HG02763 (cell line): ENCODE measurements at regions not wholly inside any gene's neighbourhood (a gene's known extent, or its start where the extent isn't known, plus 50 kb on each side); places are given as distances from the start of the nearest gene placed in this dataset.

ENCODE experiments used
- ATAC-seq: cut with Tn5 transposase; IDR thresholded peaks from one replicate; pipeline ENCODE4 v1.9.1; 2021; ENCODE audit warnings: mild to moderate bottlenecking, moderate library complexity; ENCODE audit not compliant: unreplicated experiment

DNA sequence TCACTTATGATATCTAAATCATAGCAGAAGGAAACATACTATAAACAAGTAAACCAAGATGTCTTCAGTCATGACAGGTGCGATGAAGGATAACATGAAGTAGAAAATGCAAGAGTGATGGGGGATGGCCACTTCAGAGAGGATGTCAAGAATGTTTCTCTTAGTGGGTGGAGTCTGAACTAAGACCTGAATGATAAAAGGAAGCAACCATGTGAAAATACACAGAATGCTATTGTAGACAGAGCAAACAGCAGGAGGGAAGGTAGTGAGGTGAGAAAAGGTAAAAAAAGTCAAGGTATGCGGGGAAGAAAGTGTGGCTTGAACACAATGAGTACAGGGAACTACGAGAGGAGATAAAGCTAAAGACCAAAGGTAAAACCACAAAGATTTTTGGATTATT, 341.6 kb downstream of the FBXO15 start:
- no peak for ATAC-seq

DNA sequence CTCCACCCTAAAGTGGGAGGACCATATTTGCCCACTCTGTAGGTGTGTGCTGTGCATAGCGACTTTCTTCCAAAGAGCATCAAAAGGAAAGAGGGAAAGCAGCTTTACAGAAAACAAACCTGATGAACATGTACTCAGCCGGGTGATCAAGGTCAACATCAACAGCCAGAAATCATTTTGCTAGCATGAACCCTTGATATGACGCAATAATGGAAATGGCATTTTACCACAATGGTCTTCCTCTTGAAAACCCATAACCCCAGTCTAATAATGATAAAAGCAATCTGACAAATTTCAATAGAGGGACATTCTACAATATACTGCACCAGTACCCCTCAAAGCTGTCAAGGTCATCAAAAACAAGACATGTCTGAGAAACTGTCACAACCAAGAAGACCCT, 350.2 kb downstream of the FBXO15 start:
- ATAC-seq: no peak

DNA sequence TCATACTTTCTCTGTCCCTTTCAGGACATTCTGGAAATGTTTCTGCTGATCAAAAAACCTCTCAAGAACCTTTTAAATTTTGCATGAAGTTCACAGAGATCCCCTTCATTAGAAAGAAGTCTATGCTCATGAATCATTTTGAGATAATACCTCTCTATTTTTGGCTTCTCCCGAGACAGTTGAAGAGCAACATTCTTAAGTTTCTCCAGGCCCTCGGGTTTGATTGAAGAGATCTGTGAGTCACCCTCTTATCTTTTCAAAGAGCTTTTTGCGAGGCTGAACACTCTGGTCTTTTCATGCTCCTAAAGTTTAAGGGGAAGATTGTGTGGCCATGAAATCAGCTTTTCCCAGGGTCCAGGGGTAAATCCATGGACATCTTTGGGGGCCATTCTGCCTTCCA, 354.2 kb downstream of the FBXO15 start:
- ATAC-seq: no peak

DNA sequence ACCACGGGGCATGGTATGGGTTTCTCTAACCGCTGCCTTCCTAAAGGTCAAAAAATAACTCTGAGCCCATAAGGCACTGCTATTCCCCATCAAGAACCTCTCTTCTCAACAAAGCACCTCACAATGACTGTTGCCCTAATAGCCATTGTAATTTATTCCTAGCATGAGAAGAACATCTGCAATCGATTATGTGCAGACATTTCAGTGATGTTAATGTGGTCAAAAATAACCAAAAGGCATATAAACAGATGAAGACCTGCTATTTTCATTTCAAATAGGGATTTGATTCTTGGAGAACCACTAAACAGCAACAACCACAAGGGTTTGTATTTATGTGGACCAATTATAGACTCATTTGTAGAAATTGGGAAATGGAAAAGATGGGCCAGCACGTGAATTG, 356.6 kb downstream of the FBXO15 start:
- ATAC-seq: no peak

DNA sequence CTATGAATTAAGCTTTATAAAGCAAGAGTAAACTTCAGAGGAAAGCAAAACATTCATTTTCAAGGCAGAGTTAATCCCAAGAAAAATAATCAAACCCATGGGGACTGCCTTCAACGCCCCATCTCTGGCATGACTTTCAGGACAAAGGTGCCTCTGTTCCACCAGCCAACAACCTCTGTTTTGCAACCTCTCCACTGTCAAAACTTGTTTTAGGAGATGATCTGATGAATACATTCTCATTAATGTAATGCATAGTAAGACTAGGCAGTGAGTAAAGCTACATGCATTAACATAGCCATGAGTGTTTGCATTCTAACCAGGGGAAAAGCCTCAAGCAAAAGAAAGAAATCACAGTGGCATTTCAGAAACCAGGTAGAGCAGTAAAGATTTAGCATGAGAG, 357.0 kb downstream of the FBXO15 start:
- ATAC-seq: no peak

DNA sequence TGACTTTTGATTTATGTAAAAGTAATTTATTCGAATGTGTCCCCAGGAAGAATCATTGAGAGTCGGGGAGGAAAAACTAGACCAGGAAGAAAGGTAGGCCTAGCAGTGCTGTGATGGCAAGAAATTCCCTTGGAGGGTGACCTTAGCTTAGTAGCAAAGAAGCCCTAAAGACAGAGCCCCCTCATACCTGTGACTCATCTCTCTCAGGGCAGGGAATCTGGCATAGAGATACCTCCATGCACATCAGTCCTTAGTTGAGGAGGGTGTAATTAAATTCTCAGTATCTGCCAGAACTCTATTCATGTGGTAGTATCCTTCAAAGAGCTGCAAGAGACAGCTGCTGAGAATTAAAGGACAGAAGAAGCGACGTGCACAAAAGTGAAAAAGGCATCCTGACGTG, 360.3 kb downstream of the FBXO15 start:
- no peak for ATAC-seq

DNA sequence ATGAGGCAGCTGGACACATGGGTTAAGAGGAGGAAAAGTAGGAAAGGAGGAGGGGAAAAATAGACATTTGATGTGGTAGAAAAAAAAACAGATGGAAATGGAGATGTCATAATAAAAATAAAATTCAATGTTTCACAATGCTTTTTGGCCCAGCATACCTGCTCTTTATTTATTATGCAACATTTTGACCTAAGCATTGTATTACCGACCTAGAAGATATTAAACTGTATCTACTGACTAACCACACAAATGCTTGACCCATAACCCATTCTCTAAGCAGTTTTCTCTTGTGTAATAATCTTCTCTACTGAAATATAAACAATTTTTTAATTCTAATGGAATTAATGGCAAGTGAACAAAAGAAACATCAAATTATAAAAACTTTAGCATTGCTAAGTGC, 362.3 kb downstream of the FBXO15 start:
- no peak for ATAC-seq

DNA sequence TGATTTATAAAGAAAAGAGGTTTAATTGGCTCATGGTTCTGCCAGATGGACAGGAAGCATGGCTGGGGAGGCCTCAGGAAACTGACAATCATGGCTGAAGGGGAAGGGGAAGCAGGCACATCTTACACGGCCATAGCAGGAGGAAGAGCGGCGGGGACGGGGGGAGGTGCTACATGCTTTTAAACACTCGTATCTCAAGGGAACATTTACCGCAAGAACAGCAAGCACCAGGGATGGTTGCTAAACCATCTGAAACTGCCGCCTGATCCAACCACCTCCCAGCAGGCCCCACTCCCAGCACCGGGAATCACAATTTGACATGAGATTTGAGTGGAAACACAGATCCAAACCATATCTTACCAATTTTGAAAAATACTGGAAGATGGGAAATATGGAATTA, 362.8 kb downstream of the FBXO15 start:
- ATAC-seq: no peak

DNA sequence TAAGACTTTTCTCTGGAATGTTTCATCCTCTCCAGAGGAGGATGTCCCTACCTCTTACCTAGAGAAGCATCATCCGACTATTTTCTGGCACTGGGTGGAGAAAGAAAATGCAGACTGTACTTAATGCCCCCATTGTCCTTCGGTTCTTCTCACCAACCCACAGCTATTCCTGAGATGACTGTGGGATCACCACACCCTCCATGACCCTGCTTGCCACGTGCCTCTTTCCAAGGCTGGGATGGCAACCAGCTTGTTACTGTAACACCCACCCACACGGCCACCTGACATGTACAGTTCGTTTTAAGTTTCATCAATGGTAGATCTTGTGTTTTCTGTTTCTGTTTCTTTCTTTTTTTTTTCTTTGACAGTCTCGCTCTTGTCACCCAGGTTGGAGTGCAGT, 365.2 kb downstream of the FBXO15 start:
- no peak for ATAC-seq

DNA sequence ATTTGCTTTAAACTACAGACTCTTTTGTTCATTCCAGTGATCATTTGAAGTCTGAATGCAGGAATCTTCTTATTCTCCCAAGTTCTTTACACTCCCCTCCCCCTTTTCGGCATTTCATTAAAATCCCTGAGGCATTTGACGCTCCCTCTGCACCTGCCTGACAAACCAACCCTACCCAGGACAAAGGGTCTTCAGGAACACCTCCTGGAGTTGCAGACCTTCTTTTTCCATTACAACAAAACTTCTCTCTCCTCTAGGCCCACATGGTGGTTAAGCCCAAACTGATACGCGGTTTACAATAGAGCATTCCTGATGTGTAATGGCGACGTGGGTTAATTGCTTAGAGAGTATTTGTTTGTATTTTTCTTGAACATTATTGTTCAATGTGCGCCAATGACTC, 367.4 kb downstream of the FBXO15 start:
- no peak for ATAC-seq

DNA sequence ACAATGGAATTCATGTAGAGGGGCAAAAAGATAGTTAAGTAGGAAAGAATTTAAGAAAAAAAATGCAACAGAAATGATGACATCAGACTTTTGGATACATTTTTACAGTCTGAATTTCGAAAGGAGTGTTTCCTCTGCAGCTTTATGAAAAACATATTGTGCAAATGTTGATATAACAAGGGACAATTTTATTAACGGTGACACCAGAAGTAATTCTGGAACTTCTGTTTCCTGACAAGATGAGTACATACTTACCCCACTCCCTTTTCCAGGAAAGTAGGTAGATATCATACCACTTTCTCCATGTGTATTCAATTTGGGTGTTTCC, 369.6 kb downstream of the FBXO15 start:
- no peak for ATAC-seq

DNA sequence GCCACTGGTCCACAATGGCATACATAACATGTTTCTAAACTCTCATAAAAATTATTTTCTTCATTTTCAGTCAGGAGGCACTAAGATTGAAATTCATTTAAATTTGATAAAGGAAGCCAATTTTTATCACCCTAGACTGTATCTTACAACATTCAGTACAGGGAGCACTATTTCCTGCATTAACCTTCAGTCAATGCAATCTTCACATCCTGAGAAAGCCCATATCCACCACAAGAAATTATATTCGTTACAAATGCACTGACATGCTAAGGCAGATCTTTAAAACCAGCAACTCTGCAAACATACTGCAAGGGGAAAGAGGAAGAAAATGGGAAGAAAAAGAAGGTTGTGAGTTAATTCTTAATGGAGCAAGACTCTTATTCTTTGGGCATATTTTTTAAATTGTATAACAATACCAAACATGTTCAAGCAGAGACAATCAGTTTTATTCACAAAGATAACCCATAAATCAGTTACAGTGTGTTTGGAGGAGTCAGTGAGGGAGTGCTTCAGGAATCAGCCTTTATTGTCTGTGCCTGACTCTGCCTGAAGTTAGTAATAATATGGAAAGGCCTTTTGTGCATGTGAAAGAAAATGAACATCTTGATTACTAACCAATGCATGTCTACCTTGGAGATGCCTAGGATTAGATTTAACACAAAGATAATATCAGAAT, 370.1 kb downstream of the FBXO15 start:
- ATAC-seq: no peak

DNA sequence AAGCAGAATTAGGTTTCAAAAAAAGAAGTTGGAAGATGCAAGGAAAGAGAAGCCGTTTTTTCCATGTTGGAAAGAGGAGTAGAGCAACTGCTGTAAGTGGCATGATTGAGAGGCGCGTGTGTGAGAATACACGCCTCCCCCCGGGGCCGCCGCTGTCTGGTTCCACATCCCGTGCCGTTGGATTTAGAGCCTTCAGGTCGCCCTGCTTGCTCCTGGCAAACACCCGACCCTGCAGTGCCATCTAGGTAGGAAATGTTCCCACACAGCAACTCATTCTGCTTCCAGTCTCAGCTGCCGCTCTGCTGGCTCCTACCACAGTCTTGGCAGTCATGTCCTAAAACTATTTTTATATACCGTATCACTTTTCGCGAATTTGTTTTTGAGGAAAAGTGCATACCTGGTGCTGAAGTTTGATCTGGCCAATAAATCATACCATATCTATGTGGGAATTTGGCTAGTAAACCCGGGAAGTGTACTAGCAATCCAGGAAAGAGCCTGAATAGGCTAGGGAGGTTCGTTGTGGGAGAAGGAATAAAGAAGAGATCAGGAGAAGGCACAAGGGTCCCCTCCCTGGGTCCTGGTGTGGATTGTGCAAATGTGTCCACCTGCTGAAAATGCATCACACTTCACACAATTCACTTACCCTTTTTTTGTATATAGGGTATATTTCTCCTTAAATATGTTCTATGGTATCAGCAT, 372.7 kb downstream of the FBXO15 start:
- no peak for ATAC-seq

DNA sequence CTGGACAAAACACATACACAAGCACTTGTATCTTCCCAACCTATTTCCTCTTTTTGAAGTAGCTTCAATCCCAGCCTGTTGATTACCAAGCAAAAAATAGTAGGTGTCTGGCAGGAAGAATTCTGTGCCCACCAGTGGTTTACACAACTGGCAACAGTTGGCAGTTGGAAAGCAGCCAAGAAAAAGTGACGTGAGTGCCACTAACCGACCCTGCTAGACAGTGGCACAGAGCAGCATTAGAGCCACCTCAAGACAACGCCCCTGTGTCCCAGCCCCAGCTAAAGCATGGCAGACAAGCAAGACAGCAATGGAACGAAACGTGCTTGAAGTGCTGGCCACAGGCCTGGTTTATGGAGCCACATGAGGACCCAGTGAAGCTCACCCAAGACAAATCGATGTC, 379.6 kb downstream of the FBXO15 start:
- ATAC-seq: no peak

DNA sequence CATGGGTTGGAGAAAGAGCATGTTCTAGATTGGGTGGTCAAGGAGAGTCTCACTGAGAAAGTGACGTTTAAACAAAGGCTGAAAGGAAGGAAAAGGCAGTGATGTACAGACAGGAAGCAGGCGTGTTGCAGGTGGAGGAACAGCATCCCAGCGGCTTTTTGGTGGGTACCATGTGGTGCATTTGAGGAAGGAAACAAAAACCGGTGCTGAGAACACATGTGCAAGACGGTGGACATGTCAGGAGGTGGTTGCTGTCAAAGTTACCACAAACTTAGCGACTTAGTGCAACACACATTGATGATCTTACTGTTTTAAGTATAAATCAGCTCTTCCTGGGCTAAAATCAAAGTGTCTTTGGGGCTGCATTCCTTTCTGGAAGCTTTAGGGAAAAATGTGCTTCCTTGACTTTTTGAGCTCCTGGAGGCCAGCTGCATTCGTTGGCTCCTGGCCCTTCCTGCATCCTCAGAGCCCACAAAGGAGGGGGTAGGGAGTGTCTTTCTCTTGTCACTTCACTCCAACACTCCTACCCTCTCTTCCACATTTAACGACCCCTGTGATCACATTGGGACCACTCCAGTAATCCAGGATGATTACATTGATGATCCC, 380.6 kb downstream of the FBXO15 start:
- ATAC-seq: no peak

DNA sequence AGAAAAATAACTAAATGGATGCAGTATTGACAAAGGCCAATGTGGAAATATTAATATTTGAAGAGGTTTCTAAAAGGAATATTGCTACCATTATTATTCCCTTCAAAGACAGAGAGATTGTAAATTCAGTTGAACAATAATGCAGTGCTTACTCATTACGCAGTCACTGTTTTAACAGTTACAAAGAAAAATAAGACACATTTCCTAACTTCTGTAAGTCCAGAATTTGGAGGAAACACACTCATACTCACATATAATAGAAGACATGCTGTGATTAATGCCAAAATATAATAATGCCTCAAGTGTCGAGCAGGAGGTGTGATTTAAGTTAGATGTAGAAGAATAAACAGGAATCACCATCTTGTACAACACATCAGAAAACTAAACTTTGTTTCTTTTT, 389.2 kb downstream of the FBXO15 start:
- no peak for ATAC-seq

DNA sequence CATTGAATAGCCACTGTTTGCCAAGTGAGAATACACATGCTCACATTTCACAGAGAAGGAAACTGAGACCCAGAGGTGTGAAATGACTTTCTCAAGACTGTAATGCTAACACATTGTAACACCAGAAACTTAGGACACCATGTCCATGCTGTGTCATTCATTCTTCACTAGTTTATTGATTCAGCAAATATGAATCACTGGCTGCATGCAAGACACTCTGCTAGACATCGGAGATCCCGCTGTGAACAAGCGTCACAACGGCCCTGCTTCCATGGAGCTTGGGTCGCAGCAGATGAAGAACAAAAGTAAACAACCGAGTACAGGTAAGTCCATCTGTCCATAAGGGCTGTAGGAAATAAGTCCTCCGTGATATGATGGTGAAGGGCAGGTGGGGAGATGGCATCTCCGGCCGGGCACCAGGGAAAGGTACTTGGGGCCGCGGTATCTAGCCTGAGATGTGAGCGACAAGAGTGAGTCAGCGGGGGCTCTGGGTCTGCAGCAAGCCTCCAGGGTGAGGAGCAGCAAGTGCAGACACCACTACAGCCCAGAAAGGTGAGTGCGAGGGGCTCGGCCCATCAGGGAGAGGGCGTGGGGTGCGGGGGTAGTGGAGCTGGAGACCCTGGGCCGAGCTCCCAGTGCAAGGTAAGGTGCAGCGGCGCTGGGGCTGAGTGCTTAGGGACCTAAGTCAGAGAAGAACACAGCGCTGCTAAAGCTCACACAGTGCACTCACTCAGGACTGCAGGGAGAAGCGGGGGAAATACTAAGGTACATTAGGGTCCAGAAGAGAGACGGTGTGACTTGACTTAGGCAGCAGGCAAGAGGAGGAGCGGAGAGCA, 391.2 kb downstream of the FBXO15 start:
- no peak for ATAC-seq

DNA sequence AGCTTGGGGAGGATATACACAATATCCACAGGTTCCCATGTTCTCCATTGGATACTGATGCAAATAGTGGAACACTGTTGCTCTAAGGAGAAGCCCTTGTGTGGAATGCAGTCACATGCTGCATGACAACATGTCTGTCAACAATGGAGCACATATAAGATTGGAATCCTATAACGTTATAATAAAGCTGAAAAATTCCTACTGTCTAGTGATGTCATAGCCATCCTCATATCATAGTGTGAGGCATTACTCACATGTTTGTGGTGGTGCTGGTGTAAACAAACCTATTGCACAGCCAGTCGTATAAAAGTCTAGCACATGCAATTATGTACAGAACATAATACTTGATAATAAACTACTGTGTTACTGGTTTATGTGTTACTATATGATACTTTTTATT, 394.7 kb downstream of the FBXO15 start:
- ATAC-seq: no peak

DNA sequence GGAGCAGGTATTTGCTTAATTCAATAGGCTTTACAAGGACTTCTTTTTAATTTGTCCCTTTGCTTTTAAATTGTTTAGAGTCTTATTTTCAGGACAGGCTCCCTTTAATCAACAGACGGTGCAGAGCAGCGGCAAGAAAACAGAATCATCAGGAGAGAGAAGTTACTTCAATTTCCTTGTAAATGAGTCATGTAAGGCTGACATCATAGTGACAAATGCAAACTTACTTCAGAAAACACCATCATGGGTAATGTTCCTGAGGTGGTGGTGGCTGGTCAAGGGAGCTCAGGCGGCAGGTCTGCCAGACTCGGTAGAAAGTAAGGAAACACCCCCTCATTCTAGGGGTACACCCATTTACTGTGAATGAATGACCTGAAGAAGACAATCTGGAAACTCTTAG, 395.1 kb downstream of the FBXO15 start:
- ATAC-seq: no peak

DNA sequence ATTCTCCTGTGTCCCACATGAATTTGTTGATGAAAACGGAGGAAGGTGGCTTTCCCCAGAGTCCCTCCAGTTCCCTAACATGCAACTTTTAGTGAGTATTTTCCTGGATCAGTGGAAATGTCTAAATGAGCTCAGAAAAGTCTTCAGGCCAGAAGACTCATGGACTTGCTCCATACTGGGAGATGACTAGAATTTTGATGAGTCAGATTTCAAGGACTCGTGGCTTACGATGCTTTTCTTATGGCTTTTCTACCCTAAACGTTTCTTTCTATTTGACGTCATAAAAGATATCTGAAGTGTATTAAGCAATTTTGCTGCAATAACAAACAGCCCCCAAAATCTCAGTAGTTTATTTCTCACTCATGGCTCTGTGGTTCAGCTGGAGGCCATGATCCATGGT, 397.6 kb downstream of the FBXO15 start:
- ATAC-seq: no peak

DNA sequence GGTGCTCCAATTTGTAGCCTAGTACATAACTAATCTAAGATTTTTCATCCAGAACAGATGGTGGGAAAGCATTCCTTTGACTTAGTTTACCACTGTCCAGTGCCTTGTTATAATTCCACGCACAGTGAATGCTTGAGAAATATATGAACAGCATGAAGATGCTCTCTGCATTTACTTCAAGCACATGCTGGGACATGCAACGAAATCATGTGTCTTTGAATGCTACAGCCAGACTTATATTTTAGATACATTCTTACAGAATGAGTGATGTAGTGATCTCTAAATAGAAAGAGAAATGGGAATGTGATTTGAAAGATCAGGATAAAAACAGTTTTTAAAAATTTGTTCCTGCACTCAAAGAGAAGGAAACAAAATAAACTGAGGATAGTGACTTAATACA, 398.3 kb downstream of the FBXO15 start:
- ATAC-seq: no peak

DNA sequence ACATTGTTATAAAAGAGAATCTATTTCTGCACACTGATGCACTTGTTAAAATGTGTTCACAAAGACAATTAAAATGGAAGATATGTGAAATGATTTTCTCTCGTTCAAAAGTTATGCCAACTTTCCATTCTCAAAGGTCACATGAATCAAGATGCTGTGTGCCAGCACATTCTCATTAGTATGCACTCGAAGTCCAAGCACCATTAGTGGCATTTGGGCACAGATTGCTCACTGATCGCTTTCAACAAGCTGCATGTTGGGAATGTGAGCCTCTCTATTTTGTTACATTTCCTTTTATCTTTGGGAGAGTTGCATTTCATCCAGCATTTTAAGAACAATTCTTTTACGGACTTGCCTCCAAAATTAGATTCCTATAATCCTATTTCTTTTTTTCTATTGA, 398.9 kb downstream of the FBXO15 start:
- no peak for ATAC-seq
